ENCODE measurements at regions not wholly inside any gene's neighbourhood (a gene's known extent, or its start where the extent isn't known, plus 50 kb on each side); places are given as distances from the start of the nearest gene placed in this dataset.

DNA sequence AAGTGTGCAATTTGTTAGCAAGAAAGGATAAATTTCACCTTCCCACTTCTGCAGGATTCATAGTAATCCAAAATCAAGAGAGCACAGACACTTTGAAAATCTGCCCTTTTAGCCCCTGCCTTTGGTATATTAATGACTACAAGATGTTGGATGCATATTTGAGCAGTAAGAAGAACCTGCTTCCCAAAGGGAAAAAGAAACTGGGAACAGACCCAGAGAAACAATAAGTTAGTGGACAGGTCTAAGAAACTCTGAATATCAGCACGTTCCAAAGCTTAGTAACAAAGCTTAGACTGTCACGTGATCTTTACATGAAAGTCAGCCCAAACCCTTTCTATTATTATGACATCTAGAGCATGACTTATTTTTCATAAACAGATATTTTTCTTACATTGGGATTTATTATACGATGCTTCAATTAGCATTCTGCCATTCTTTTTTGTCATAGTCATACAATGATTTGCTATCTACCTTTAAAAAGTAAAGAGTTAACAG, 390.9 kb upstream of the ADGRL2 start:
- 83 to 100% methylated on average over 1 to 2 of the region's 3 CpGs for whole genome bisulfite sequencing, 2 experiments (ENCODE audit: insufficient coverage in 2 of 2)
- H3K4me1 ChIP-seq (ENCODE audit: control insufficient read depth, insufficient read depth, low read length, poor library complexity, severe bottlenecking) = no peaks in the 10 kb centered on the region

DNA sequence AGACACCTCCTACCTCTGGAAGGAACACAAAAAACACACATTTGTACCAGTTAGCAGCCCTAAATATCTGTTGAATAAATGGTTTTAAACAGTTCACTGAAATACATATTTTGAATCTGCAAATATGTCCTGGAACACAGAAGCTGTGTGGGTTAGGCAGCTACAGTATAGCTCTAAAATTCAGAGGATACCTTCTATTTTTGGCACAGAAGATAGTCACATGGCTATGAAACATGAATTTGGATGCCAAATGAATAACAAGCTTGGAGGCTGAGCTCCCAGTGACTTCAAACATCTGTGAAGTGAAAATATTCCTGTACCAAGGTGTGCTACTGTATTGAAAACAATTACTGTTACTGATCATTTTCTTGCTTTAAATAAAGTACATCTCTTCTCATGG, 391.5 kb upstream of the ADGRL2 start:
- H3K4me1 ChIP-seq (ENCODE audit: control insufficient read depth, insufficient read depth, low read length, poor library complexity, severe bottlenecking) = no peaks in the 10 kb centered on the region

More for the DNA sequence above, 390.9 kb upstream of the ADGRL2 start:
- Histone ChIP-seq H3K27ac (ENCODE audit: low read depth, low read length, severe bottlenecking) (no peak overlapping the region), H3K36me3 (ENCODE audit: control insufficient read depth, insufficient read depth, low read length) (no peaks in the 10 kb centered on the region), H3K9me3 (ENCODE audit: control insufficient read depth, low read length) (no peaks in the 10 kb centered on the region), H3K4me3 (ENCODE audit: extremely low read depth, insufficient read depth, low read length, poor library complexity, severe bottlenecking) (no peak overlapping the region)

DNA sequence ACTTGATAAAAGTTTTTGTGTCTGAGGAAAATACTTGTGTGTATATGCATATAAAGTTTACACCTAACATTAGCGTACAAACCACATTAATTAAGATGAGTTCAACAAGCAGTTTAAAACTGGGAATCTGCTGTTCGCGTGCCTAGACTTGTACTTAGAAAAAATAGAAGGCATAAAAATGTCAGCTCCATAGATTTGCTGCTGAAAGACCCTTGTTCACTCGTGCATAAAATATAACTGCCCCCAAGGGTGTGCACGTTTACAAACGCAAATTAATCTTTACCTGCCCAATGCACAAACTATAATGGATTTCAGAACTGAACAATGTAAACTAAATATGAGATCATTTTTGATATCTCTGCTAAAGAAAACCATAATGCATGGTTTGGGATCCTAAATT, 392.3 kb upstream of the ADGRL2 start:
- Histone ChIP-seq H3K4me1 (ENCODE audit: control insufficient read depth, insufficient read depth, low read length, poor library complexity, severe bottlenecking) (no peaks in the 10 kb centered on the region), H3K36me3 (ENCODE audit: control insufficient read depth, insufficient read depth, low read length) (no peaks in the 10 kb centered on the region), H3K27ac (ENCODE audit: low read depth, low read length, severe bottlenecking) (no peak overlapping the region), H3K9me3 (ENCODE audit: control insufficient read depth, low read length) (no peaks in the 10 kb centered on the region), H3K4me3 (ENCODE audit: extremely low read depth, insufficient read depth, low read length, poor library complexity, severe bottlenecking) (no peak overlapping the region)
- 83 to 96% methylated on average over 3 to 5 of the region's 6 CpGs for WGBS, 2 experiments (ENCODE audit: insufficient coverage in 2 of 2)

More for the DNA sequence above, 391.5 kb upstream of the ADGRL2 start:
- Histone ChIP-seq H3K27ac (ENCODE audit: low read depth, low read length, severe bottlenecking) (no peak overlapping the region), H3K9me3 (ENCODE audit: control insufficient read depth, low read length) (no peaks in the 10 kb centered on the region), H3K36me3 (ENCODE audit: control insufficient read depth, insufficient read depth, low read length) (no peaks in the 10 kb centered on the region), H3K4me3 (ENCODE audit: extremely low read depth, insufficient read depth, low read length, poor library complexity, severe bottlenecking) (no peak overlapping the region)

DNA sequence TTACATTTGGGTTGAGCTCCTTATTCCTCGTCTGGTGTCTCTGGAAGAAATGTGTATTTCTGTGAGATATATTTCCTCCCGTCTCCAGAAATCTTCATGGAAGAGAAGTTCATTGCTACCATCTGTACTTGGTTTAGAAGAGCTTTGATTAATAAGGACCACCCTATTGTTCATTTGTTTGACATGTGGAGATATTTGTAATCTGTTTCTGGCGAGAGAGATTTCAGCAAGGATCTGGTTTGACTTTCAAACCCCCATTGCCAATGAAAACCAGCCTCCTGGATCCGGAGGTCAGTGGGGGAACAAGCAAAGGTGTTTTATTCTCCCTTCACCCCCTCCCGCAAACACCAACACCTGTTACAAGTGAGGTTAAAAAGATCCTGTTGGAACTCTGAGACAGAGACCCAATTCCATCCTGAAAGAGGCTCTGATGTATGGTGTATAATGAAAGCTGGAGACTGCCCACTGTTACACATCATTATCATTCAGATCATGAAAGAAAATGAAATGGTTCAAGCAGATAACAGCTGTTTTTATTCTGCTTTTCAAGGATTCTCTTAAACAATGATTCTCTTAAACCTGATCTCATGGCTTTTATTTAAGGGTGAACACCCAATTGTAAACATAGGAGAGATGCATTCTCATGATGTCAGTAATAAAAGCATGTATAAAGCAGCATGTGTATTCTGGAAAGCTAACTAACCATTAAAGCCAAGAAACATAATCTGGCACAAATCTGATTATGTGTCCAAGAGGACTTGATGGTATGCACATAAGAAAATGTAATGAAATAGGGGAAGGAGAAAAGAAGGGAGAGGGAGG, 393.5 kb upstream of the ADGRL2 start:
- Histone ChIP-seq H3K9me3 (ENCODE audit: control insufficient read depth, low read length) (no peaks in the 10 kb centered on the region), H3K27ac (ENCODE audit: low read depth, low read length, severe bottlenecking) (no peak overlapping the region), H3K36me3 (ENCODE audit: control insufficient read depth, insufficient read depth, low read length) (no peaks in the 10 kb centered on the region), H3K4me3 (ENCODE audit: extremely low read depth, insufficient read depth, low read length, poor library complexity, severe bottlenecking) (no peak overlapping the region), H3K4me1 (ENCODE audit: control insufficient read depth, insufficient read depth, low read length, poor library complexity, severe bottlenecking) (no peaks in the 10 kb centered on the region)
- WGBS, 2 experiments (ENCODE audit: insufficient coverage in 2 of 2) = no CpG with 5 or more reads among the region's 5 CpGs

DNA sequence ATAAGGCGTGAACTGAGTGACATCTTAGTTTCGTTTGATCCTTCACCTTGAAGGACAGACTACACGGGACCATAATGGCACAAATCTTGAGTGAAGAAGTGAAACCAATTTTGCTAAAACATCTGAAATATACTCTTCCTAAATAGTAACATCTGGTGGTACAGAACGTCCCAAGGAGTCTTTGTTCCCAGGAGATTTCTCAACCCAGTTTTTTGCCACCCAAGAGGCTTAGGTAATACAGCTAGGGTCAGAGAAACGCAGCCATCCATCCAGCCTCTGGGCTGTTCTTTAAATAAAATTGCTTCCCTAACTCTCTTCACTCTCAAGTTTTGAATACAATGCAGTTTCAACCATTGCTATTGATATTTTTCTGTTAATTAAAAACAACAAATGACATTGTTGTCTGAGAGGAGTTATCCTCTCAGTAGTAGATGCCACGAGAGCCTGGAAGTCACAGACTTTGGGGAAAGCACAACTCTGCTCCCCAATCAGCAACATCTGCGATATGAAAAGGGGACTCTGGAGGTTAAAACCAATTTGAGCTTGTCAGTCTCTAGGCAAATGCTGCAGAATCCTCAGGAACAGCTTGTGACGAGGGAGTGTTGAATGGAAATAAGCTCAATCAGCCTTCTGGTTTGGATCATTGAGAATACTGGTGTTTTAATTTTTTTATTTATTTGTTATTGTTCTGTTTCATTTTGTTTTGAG, 394.3 kb upstream of the ADGRL2 start:
- no peaks in the 10 kb centered on the region for H3K9me3 ChIP-seq (ENCODE audit: control insufficient read depth, low read length)
- H3K4me3 ChIP-seq (ENCODE audit: extremely low read depth, insufficient read depth, low read length, poor library complexity, severe bottlenecking) = no peak overlapping the region
- H3K4me1 ChIP-seq (ENCODE audit: control insufficient read depth, insufficient read depth, low read length, poor library complexity, severe bottlenecking) = no peaks in the 10 kb centered on the region
- 82 to 90% methylated on average over 6 to 8 of the region's 8 CpGs for WGBS, 2 experiments (ENCODE audit: insufficient coverage in 2 of 2)
- H3K27ac ChIP-seq (ENCODE audit: low read depth, low read length, severe bottlenecking) = no peak overlapping the region
- H3K36me3 ChIP-seq (ENCODE audit: control insufficient read depth, insufficient read depth, low read length) = no peaks in the 10 kb centered on the region

DNA sequence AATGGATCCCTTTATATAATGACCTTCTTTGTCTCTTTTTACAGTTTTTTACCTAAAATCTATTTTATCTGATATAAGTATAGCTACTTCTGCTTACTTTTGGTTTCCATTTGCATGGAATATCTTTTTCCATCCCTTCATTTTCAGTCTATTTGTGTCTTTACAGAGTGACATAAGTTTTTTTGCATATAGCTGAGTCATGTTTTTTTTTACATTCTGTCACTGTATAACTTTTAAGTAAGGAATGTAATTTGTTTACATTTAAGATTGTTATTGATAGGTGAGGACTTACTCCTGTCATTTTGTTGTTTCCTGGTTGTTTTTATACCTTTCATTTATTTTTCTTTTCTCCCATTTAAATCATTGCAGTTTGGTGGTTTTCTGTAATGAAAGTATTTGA, 402.7 kb upstream of the ADGRL2 start:
- no peaks in the 10 kb centered on the region for H3K36me3 ChIP-seq (ENCODE audit: control insufficient read depth, insufficient read depth, low read length)
- H3K9me3 ChIP-seq (ENCODE audit: control insufficient read depth, low read length) = peaks cover 11% of the 10 kb centered on the region
- H3K27ac ChIP-seq (ENCODE audit: low read depth, low read length, severe bottlenecking) = no peak overlapping the region
- H3K4me1 ChIP-seq (ENCODE audit: control insufficient read depth, insufficient read depth, low read length, poor library complexity, severe bottlenecking) = no peaks in the 10 kb centered on the region
- no peak overlapping the region for H3K4me3 ChIP-seq (ENCODE audit: extremely low read depth, insufficient read depth, low read length, poor library complexity, severe bottlenecking)

DNA sequence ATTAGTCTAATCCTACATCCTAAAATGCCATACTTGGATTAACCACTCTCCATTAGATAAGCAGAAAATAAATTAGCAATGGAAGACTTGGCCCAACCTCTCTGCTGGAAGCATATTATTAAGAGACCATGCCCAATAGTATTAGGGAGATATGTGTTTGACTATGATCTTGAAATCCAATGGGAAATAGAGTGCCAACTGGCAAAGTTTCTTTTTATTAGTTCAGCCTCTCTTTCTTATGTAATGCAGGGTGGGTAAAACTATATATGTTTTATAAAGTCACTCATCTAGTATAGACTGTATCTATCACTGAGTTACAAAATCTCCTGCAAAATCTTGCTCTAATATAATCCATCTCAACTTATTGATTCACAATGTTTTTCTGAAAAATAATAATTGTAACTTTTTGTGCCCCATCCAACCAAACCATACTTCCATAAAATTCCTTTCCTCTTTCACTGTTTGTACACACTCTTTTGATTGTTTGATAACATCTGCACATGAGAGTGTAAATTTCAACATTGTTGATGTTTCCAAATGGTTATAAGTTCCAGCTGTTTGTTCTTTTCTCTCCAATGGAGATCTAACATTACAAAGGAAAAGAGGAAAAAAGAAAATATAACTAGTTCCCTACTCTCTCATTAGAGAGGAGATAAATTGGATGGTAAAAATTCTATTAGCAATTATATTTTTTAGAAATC, 408.1 kb upstream of the ADGRL2 start:
- Histone ChIP-seq H3K36me3 (ENCODE audit: control insufficient read depth, insufficient read depth, low read length) (no peaks in the 10 kb centered on the region), H3K4me1 (ENCODE audit: control insufficient read depth, insufficient read depth, low read length, poor library complexity, severe bottlenecking) (no peaks in the 10 kb centered on the region), H3K4me3 (ENCODE audit: extremely low read depth, insufficient read depth, low read length, poor library complexity, severe bottlenecking) (no peak overlapping the region), H3K27ac (ENCODE audit: low read depth, low read length, severe bottlenecking) (no peak overlapping the region), H3K9me3 (ENCODE audit: control insufficient read depth, low read length) (no peaks in the 10 kb centered on the region)

DNA sequence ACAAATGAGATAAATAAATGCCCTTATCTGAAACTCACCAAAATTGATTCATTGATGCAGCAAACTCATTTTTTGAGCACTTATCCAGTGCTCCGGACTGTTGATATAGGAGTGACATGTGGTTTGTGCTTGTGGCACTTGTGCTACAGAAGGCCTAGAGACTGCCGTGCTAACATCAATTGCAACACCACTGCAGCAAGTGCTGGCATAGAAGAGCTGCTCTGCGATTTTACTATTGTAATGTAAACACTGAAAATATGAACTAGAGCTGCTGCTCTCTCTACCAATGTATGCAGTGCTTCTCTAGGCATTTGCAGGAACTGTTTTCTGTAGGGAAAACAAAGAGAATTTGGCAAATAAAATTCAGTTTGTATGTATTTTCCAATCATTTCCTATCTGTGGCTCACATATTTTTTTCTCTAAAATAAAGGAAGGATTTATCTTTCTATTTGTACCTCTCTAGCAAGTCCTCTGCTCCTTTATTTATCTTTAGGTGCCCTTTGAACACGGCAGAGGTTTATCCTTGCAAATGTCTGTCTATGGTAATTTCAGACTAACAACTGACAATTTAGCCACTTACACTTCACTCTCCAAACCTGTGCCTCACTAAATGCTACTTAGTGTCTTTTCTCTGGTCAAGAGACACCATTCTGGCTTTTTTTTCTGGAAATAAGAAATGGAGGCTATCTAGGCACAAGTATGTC, 409.5 kb upstream of the ADGRL2 start:
- no peaks in the 10 kb centered on the region for H3K4me1 ChIP-seq (ENCODE audit: control insufficient read depth, insufficient read depth, low read length, poor library complexity, severe bottlenecking)
- H3K9me3 ChIP-seq (ENCODE audit: control insufficient read depth, low read length) = no peaks in the 10 kb centered on the region
- 88 to 92% methylated on average over 2 to 3 of the region's 4 CpGs for WGBS, 2 experiments (ENCODE audit: insufficient coverage in 2 of 2)
- no peaks in the 10 kb centered on the region for H3K36me3 ChIP-seq (ENCODE audit: control insufficient read depth, insufficient read depth, low read length)
- no peak overlapping the region for H3K4me3 ChIP-seq (ENCODE audit: extremely low read depth, insufficient read depth, low read length, poor library complexity, severe bottlenecking)
- no peak overlapping the region for H3K27ac ChIP-seq (ENCODE audit: low read depth, low read length, severe bottlenecking)

DNA sequence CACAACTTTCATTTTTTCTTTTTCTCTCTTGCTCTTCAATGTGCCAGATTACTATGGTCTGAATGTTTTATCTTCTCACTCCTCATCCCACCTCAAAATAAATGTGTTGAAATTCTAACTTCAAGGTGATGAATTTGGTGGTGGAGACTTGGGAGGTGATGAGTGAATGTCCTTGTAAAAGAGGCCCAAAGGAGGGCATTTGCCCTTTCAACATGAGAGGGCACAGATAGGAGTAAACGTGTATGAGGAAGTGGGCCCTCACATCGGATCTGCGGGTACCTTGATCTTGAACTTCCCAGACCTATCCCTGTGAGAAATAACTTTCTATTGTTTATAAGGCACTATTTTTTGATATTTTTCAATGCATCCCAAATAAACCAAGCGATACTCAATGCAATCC, 412.3 kb upstream of the ADGRL2 start:
- WGBS, 2 experiments (ENCODE audit: insufficient coverage in 2 of 2) = no CpG with 5 or more reads among the region's 4 CpGs
- Histone ChIP-seq H3K36me3 (ENCODE audit: control insufficient read depth, insufficient read depth, low read length) (no peaks in the 10 kb centered on the region), H3K4me1 (ENCODE audit: control insufficient read depth, insufficient read depth, low read length, poor library complexity, severe bottlenecking) (no peaks in the 10 kb centered on the region), H3K9me3 (ENCODE audit: control insufficient read depth, low read length) (no peaks in the 10 kb centered on the region), H3K4me3 (ENCODE audit: extremely low read depth, insufficient read depth, low read length, poor library complexity, severe bottlenecking) (no peak overlapping the region), H3K27ac (ENCODE audit: low read depth, low read length, severe bottlenecking) (no peak overlapping the region)

DNA sequence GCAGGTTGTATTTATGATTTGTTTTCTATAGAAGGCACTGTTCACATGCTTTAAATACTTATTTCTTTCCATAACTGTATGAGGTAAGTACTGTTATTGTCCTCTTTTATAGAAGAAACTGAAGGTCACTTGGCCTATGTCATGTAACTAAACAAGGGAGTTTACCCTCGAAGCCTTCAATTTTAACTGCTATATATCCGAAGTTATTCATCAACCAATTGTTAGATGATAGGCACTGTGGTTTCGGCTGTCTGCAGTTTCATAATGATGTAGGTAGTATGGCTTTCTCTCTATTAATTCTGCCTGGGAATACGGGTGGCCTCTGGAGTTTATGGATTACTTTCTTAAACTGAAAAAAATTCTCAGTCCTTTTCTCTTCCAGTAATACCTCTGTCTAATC, 413.3 kb upstream of the ADGRL2 start:
- no CpG with 5 or more reads among the region's 4 CpGs for WGBS, 2 experiments (ENCODE audit: insufficient coverage in 2 of 2)
- Histone ChIP-seq H3K9me3 (ENCODE audit: control insufficient read depth, low read length) (no peaks in the 10 kb centered on the region), H3K27ac (ENCODE audit: low read depth, low read length, severe bottlenecking) (no peak overlapping the region), H3K4me1 (ENCODE audit: control insufficient read depth, insufficient read depth, low read length, poor library complexity, severe bottlenecking) (no peaks in the 10 kb centered on the region), H3K36me3 (ENCODE audit: control insufficient read depth, insufficient read depth, low read length) (no peaks in the 10 kb centered on the region), H3K4me3 (ENCODE audit: extremely low read depth, insufficient read depth, low read length, poor library complexity, severe bottlenecking) (no peak overlapping the region)
